MCF 10A (cell line): ENCODE measurements at regions not wholly inside any gene's neighbourhood (a gene's known extent, or its start where the extent isn't known, plus 50 kb on each side); places are given as distances from the start of the nearest gene placed in this dataset.

Experiments used
- BruUV-seq: library from RNA; stranded (reverse); fragments of 400-500 nt; replicated peaks from 2 replicates; lab custom pipeline; 2021; lab: Mats Ljungman, UMichigan
- CTCF ChIA-PET: fragments of 300-600 bp; sonication (Branson Sonifier 250); formaldehyde crosslinking; extraction: SDS; loops from one replicate; lab custom pipeline; 2021; ENCODE audit warnings: antibody characterized with exemption, inconsistent platforms; lab: Yijun Ruan, JAX
- POLR2A ChIA-PET: fragments of 300-600, 350-650 bp; sonication (Branson Sonifier 250); formaldehyde crosslinking; extraction: SDS; loops from one replicate; lab custom pipeline; 2020; ENCODE audit warnings: antibody characterized with exemption, inconsistent platforms; lab: Yijun Ruan, JAX
- DNase-seq: peaks from one replicate; pipeline ENCODE4 v3.0.0-alpha.2; 2018; ENCODE audit not compliant: unreplicated experiment
- H3K27ac Mint-ChIP-seq: one replicate; pipeline ENCODE4 v1.8.0; 2022; ENCODE audit warnings: mild to moderate bottlenecking, low read depth, mixed read lengths; ENCODE audit not compliant: unreplicated experiment
- H3K27me3 Mint-ChIP-seq: one replicate; pipeline ENCODE4 v1.8.0; 2022; ENCODE audit warnings: mixed read lengths; ENCODE audit not compliant: insufficient read depth, unreplicated experiment
- H3K36me3 Mint-ChIP-seq: one replicate; pipeline ENCODE4 v1.8.0; 2022; ENCODE audit warnings: mild to moderate bottlenecking, moderate library complexity, mixed read lengths; ENCODE audit not compliant: insufficient read depth, unreplicated experiment
- H3K4me1 Mint-ChIP-seq: one replicate; pipeline ENCODE4 v1.8.0; 2022; ENCODE audit warnings: mixed read lengths; ENCODE audit not compliant: insufficient read depth, unreplicated experiment
- H3K4me3 Mint-ChIP-seq: one replicate; pipeline ENCODE4 v1.8.0; 2022; ENCODE audit warnings: mild to moderate bottlenecking, moderate library complexity, mixed read lengths; ENCODE audit not compliant: unreplicated experiment
- H3K9me3 Mint-ChIP-seq: one replicate; pipeline ENCODE4 v1.8.0; 2022; ENCODE audit warnings: mixed read lengths; ENCODE audit not compliant: unreplicated experiment
- intact Hi-C: fragments of 100-400 bp; cut with micrococcal nuclease; formaldehyde crosslinking; loops from 2 replicates; pipeline ENCODE4 v1.14.1; 2022
- TF ChIP-seq, protein P1 (sequence below): fragments of 200-600 bp; IDR thresholded peaks from one replicate; pipeline ENCODE4 v1.8.0; 2022; ENCODE audit warnings: antibody characterized with exemption, mild to moderate bottlenecking; ENCODE audit not compliant: unreplicated experiment

DNA sequence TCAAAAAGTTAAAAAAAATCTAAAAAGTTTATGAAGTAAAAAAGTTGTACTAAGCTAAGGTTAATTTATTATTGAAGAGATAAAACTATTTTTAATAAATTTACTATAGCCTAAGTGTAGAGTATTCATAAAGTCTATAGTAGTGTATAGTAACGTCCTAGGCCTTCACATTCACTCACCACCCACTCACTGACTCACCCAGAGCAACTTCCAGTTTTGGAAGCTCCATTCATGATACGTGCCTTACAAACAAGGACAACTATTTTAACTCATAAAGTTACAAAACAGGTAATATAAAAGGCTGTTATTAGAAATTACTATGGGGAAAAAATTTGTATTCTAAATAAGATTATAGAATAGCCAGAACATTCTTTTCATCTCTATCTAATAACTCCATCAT lies 158.9 kb upstream of the FN1 start:
- Mint-ChIP-seq H3K4me1 (peaks cover 11% of the 10 kb centered on the region), H3K4me3 (no peak overlapping the region), H3K27me3 (no peaks in the 10 kb centered on the region), H3K27ac (peak overlapping the region; percentile 59), H3K9me3 (no peaks in the 10 kb centered on the region), H3K36me3 (peaks cover 6% of the 10 kb centered on the region)
- TF ChIP-seq, protein P1, sequence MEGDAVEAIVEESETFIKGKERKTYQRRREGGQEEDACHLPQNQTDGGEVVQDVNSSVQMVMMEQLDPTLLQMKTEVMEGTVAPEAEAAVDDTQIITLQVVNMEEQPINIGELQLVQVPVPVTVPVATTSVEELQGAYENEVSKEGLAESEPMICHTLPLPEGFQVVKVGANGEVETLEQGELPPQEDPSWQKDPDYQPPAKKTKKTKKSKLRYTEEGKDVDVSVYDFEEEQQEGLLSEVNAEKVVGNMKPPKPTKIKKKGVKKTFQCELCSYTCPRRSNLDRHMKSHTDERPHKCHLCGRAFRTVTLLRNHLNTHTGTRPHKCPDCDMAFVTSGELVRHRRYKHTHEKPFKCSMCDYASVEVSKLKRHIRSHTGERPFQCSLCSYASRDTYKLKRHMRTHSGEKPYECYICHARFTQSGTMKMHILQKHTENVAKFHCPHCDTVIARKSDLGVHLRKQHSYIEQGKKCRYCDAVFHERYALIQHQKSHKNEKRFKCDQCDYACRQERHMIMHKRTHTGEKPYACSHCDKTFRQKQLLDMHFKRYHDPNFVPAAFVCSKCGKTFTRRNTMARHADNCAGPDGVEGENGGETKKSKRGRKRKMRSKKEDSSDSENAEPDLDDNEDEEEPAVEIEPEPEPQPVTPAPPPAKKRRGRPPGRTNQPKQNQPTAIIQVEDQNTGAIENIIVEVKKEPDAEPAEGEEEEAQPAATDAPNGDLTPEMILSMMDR, result no peak
- ChIA-PET POLR2A (interaction anchor here (0.6 to 1.2 kb wide), 3 partner anchors 15 to 408 kb away, joined by 3 read pairs; no protein-coding TSS in a partner anchor), CTCF (interaction anchor here (0.6 to 0.8 kb wide), 5 partner anchors 18 to 419 kb away, joined by 3 to 4 read pairs (median 3); no protein-coding TSS in a partner anchor)
- intact Hi-C loops, result no loop called here
- no TSS peak for BruUV-seq
- peak; percentile 43 for DNase-seq

DNA sequence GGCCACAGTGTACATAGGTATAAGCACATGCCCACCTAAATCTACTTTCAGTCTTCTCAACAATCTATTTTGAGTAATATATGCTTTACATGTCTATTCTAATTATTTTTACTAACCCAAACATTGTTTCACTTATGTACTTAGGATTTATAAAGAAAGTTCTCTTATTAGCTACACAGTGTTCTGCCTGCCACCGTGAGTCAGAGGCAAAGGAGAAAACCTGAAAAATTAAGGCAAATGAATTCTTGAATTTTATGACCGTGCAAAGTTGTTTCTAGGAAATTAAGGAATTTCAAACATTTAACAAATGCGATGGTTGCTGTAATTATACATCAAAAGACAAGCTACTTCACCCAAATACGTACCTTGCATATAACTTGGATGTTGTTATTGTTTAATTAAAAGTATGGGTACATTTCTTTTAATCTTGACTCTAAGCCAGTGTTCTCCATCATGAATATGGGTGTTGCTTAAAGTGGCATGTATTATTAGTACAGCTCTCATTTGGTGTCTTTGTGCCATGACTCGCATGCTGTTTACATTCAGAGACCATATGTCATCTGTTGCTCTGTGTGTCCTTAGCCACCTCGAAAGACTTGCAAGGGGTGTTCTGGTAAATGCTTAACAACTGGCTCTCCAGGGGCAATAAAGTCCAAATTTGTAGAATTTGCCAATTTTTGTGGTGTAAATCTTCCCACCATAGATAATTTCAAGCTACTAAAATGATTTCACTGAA lies 154.3 kb upstream of the FN1 start:
- Mint-ChIP-seq H3K9me3 (no peaks in the 10 kb centered on the region), H3K4me1 (peaks cover 2% of the 10 kb centered on the region), H3K27me3 (no peaks in the 10 kb centered on the region), H3K4me3 (no peak overlapping the region), H3K36me3 (no peaks in the 10 kb centered on the region), H3K27ac (no peak overlapping the region)
- intact Hi-C loops, result no loop called here
- TF ChIP-seq, protein P1, result no peak
- CTCF ChIA-PET, result interaction anchor here (0.6 to 0.8 kb wide), 2 partner anchors 75 to 112 kb away, joined by 3 read pairs; no protein-coding TSS in a partner anchor
- no TSS peak for BruUV-seq
- DNase-seq, result no peak
- POLR2A ChIA-PET, result no interaction called here

GRCh38 chr2:215583881-215584280 lies 148.0 kb upstream of the FN1 start:
- TF ChIP-seq, protein P1, result no peak
- no peaks in the 10 kb centered on the region for H3K27me3 Mint-ChIP-seq
- H3K36me3 Mint-ChIP-seq, result no peaks in the 10 kb centered on the region
- DNase-seq, result no peak
- no TSS peak for BruUV-seq
- ChIA-PET CTCF (no interaction called here), POLR2A (no interaction called here)
- no peaks in the 10 kb centered on the region for H3K9me3 Mint-ChIP-seq
- H3K27ac Mint-ChIP-seq, result no peak overlapping the region
- H3K4me3 Mint-ChIP-seq, result no peak overlapping the region
- H3K4me1 Mint-ChIP-seq, result peaks cover 21% of the 10 kb centered on the region
- intact Hi-C loops, result no loop called here

DNA sequence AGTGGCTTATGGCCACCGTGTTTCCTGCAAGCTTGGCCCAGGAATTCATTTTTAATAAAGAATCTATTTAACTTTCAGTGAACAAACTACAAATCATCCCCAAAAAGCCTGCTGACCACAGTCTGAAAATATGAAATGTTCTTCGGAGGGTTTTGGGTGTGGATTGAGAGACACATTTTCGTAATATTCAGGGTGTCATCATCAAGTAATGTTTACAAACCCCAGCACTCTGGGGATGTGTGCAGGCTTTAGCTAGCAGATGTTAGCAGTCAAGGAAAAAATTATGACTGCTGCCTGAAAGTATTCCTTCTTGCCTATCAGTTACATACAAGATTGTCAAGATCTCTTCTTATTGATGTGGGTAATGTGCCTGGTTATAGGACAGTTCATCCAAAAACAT lies 143.9 kb upstream of the FN1 start:
- no peak overlapping the region for H3K4me3 Mint-ChIP-seq
- TF ChIP-seq, protein P1, result no peak
- H3K27me3 Mint-ChIP-seq, result no peaks in the 10 kb centered on the region
- H3K9me3 Mint-ChIP-seq, result no peaks in the 10 kb centered on the region
- ChIA-PET CTCF (no interaction called here), POLR2A (interaction anchor here (0.5 to 1.4 kb wide), 5 partner anchors 15 to 246 kb away, joined by 3 to 8 read pairs (median 3); no protein-coding TSS in a partner anchor)
- peak overlapping the region; percentile 94 for H3K27ac Mint-ChIP-seq
- peak; percentile 76 for DNase-seq
- intact Hi-C loops, result no loop called here
- BruUV-seq, result no TSS peak
- peaks cover 22% of the 10 kb centered on the region for H3K4me1 Mint-ChIP-seq
- H3K36me3 Mint-ChIP-seq, result no peaks in the 10 kb centered on the region
